HCT116 (cell line): ENCODE measurements at regions not wholly inside any gene's neighbourhood (a gene's known extent, or its start where the extent isn't known, plus 50 kb on each side); places are given as distances from the start of the nearest gene placed in this dataset.

Experiments
- ATAC-seq: fragments of 200-7000 bp; cut with Tn5 transposase; 2 replicates; pipeline ENCODE4 v1.9.1; 2020; ENCODE audit warnings: mild to moderate bottlenecking, moderate library complexity
- BruUV-seq: library from RNA; stranded (reverse); fragments of 400-500 nt; replicated peaks from 2 replicates; lab custom pipeline; 2021; lab: Mats Ljungman, UMichigan
- CTCF ChIA-PET: fragments of 300-600 bp; sonication (Branson Sonifier 250); formaldehyde crosslinking; loops from one replicate; lab custom pipeline; 2021; ENCODE audit warnings: antibody characterized with exemption; lab: Charles Lee
- POLR2A ChIA-PET: fragments of 300-600, 350-600 bp; sonication (Branson Sonifier 250); formaldehyde crosslinking; loops from one replicate; lab custom pipeline; 2021; ENCODE audit warnings: antibody characterized with exemption; lab: Charles Lee
- RAD21 ChIA-PET, 2 experiments: fragments of 300-600 bp; sonication (Branson Sonifier 250); formaldehyde crosslinking; loops; one replicate each; lab custom pipeline; 2023; ENCODE audit warnings: low total read pairs in 2 of 2; ENCODE audit not compliant: uncharacterized antibody in 2 of 2, unreplicated experiment in 2 of 2, low non-redundant PET in 1 of 2; lab: Charles Lee
- DNase-seq: peaks from one replicate; pipeline ENCODE4 v3.0.0-alpha.2; 2010; ENCODE audit warnings: low read depth, low spot score
- H2AFZ ChIP-seq: fragments of 200-600 bp; shearing (Covaris generic), sonication (generic); 2 replicates; pipeline ENCODE4 v1.6.1; 2017; ENCODE audit warnings: low read depth, mixed run types, mixed read lengths, antibody characterized with exemption, low read length; ENCODE audit not compliant: poor library complexity, severe bottlenecking
- H3K27ac ChIP-seq: 2 replicates; pipeline ENCODE4 v1.5.1; 2012; ENCODE audit warnings: low read depth, low read length
- H3K27me3 ChIP-seq: fragments of 200-600 bp; sonication (generic); 2 replicates; pipeline ENCODE4 v1.6.1; 2016; ENCODE audit warnings: mixed run types, low read length, mixed read lengths; ENCODE audit not compliant: insufficient read depth
- H3K36me3 ChIP-seq, 2 experiments: fragments of 200-500 bp in 1 of 2; fragments of 200-600 bp in 1 of 2; sonication (Bioruptor generic) in 1 of 2; sonication (generic) in 1 of 2; 2 replicates each; pipeline versions ENCODE4 v1.5.1 to v1.6.1; 2014 to 2016; ENCODE audit warnings: low read length in 2 of 2, inconsistent platforms in 1 of 2, mixed read lengths in 1 of 2, mixed run types in 1 of 2; ENCODE audit not compliant: insufficient read depth in 2 of 2, control insufficient read depth in 1 of 2
- H3K4me1 ChIP-seq, 2 experiments: fragments of 200-600 bp in 1 of 2; sonication (generic) in 1 of 2; 2 replicates each; pipeline versions ENCODE4 v1.5.1 to v1.6.1; 2012 to 2017; ENCODE audit warnings: low read length in 2 of 2, inconsistent platforms in 1 of 2, mild to moderate bottlenecking in 1 of 2, mixed read lengths in 1 of 2, mixed run types in 1 of 2, moderate library complexity in 1 of 2; ENCODE audit not compliant: insufficient read depth in 2 of 2, control insufficient read depth in 1 of 2
- H3K4me2 ChIP-seq: fragments of 200-600 bp; sonication (generic); 2 replicates; pipeline ENCODE4 v1.6.1; 2017; ENCODE audit warnings: mixed run types, low read length, mixed read lengths
- H3K4me3 ChIP-seq, 2 experiments: fragments of 200-600 bp in 1 of 2; sonication (generic) in 1 of 2; replicated peaks in 1 of 2; 2 replicates each; pipeline ENCODE4 v1.5.1; 2011 to 2016; ENCODE audit warnings: low read length in 2 of 2, control low read depth in 1 of 2, low read depth in 1 of 2, mild to moderate bottlenecking in 1 of 2, mixed read lengths in 1 of 2, mixed run types in 1 of 2
- H3K79me2 ChIP-seq: fragments of 200-600 bp; sonication (generic); 2 replicates; pipeline ENCODE4 v1.6.1; 2017; ENCODE audit warnings: mild to moderate bottlenecking, mixed run types, low read length, moderate library complexity, mixed read lengths; ENCODE audit not compliant: insufficient read depth
- H3K9ac ChIP-seq: fragments of 200-600 bp; sonication (generic); 2 replicates; pipeline ENCODE4 v1.6.1; 2016; ENCODE audit warnings: low read length, mixed read lengths
- H3K9me2 ChIP-seq: fragments of 200-600 bp; sonication (generic), shearing (Covaris generic); 2 replicates; pipeline ENCODE4 v1.6.1; 2017; ENCODE audit warnings: mixed run types, mild to moderate bottlenecking, moderate library complexity; ENCODE audit not compliant: insufficient read depth
- H3K9me3 ChIP-seq, 2 experiments: fragments of 200-500 bp in 1 of 2; fragments of 200-600 bp in 1 of 2; sonication (Bioruptor generic) in 1 of 2; sonication (generic) in 1 of 2; 2 replicates each; pipeline ENCODE4 v1.6.1; 2014 to 2017; ENCODE audit warnings: low read length in 2 of 2, mixed read lengths in 2 of 2, inconsistent platforms in 1 of 2, low read depth in 1 of 2, mild to moderate bottlenecking in 1 of 2, mixed run types in 1 of 2, moderate library complexity in 1 of 2; ENCODE audit not compliant: control insufficient read depth in 1 of 2, insufficient read depth in 1 of 2
- H4K20me1 ChIP-seq: fragments of 200-600 bp; sonication (generic), shearing (Covaris generic); 2 replicates; pipeline ENCODE4 v1.6.1; 2017; ENCODE audit warnings: mixed run types, mild to moderate bottlenecking, moderate library complexity; ENCODE audit not compliant: insufficient read depth
- CBX3 ChIP-seq: IDR thresholded peaks from 2 replicates; pipeline ENCODE4 v1.6.1; 2012; ENCODE audit warnings: low read depth
- CEBPB ChIP-seq: IDR thresholded peaks from 2 replicates; pipeline ENCODE4 v1.6.1; 2012; ENCODE audit warnings: low read depth
- CTCF ChIP-seq, 3 experiments: fragments of 200-600 bp in 1 of 3; sonication (generic) in 1 of 3; IDR thresholded peaks in 2 of 3; conservative IDR thresholded peaks in 1 of 3; 2 replicates each; pipeline ENCODE4 v1.5.1; 2012 to 2017; ENCODE audit warnings: low read depth in 2 of 3, low read length in 2 of 3, antibody characterized with exemption in 1 of 3, borderline replicate concordance in 1 of 3, control low read depth in 1 of 3, mild to moderate bottlenecking in 1 of 3, mixed read lengths in 1 of 3, mixed run types in 1 of 3, moderate library complexity in 1 of 3; ENCODE audit not compliant: insufficient read depth in 1 of 3
- ELF1 ChIP-seq: IDR thresholded peaks from 2 replicates; pipeline ENCODE4 v1.6.1; 2012; ENCODE audit warnings: low read depth, borderline replicate concordance
- EZH2 ChIP-seq: fragments of 200-600 bp; sonication (generic); IDR thresholded peaks from 2 replicates; pipeline ENCODE4 v1.6.1; 2017; ENCODE audit warnings: antibody characterized with exemption, mixed run types
- EZH2phosphoT487 ChIP-seq: fragments of 200-600 bp; IDR thresholded peaks from 2 replicates; pipeline ENCODE4 v1.6.1; 2018; ENCODE audit warnings: antibody characterized with exemption, borderline replicate concordance
- FOSL1 ChIP-seq: IDR thresholded peaks from 2 replicates; pipeline ENCODE4 v1.6.1; 2012; ENCODE audit warnings: low read depth
- POLR2A ChIP-seq: IDR thresholded peaks from 2 replicates; pipeline ENCODE4 v1.7.0; 2011; ENCODE audit warnings: borderline replicate concordance; ENCODE audit not compliant: insufficient read depth, insufficient read length; ENCODE audit errors: extremely low read depth
- POLR2AphosphoS5 ChIP-seq: IDR thresholded peaks from 2 replicates; pipeline ENCODE4 v1.6.1; 2011; ENCODE audit warnings: mild to moderate bottlenecking, low read depth, low read length, moderate library complexity
- RAD21 ChIP-seq: IDR thresholded peaks from 2 replicates; pipeline ENCODE4 v1.6.1; 2012; ENCODE audit warnings: low read depth, mild to moderate bottlenecking
- SIN3A ChIP-seq: IDR thresholded peaks from 2 replicates; pipeline ENCODE4 v1.6.1; 2012; ENCODE audit warnings: low read depth
- SP1 ChIP-seq: IDR thresholded peaks from 2 replicates; pipeline ENCODE4 v1.6.1; 2012; ENCODE audit warnings: low read depth
- TCF7L2 ChIP-seq: IDR thresholded peaks from 2 replicates; pipeline ENCODE4 v1.7.0; 2011; ENCODE audit warnings: borderline replicate concordance, inconsistent platforms; ENCODE audit not compliant: insufficient read depth, insufficient read length; ENCODE audit errors: extremely low read depth
- ZFX ChIP-seq: fragments of 450-650 bp; IDR thresholded peaks from 2 replicates; pipeline ENCODE4 v1.6.1; 2017
- intact Hi-C: fragments of 100-400 bp; cut with micrococcal nuclease; formaldehyde crosslinking; loops from 2 replicates; pipeline ENCODE4 v1.10.0; 2022
- TF ChIP-seq, protein P1 (sequence below): IDR thresholded peaks from 2 replicates; pipeline ENCODE4 v1.6.1; 2011; ENCODE audit warnings: mild to moderate bottlenecking, low read length, moderate library complexity; ENCODE audit not compliant: insufficient replicate concordance; ENCODE audit errors: extremely low read depth
- TF ChIP-seq, protein P2 (sequence below): IDR thresholded peaks from 2 replicates; pipeline ENCODE4 v1.6.1; 2012; ENCODE audit warnings: low read depth
- TF ChIP-seq, protein P3 (sequence below): IDR thresholded peaks from 2 replicates; pipeline ENCODE4 v1.6.1; 2012
- TF ChIP-seq, protein P4 (sequence below): IDR thresholded peaks from 2 replicates; pipeline ENCODE4 v1.6.1; 2012

GRCh38 chr5:133781436-133782225, 169.3 kb upstream of the FSTL4 start:
- no peak for DNase-seq
- Histone ChIP-seq H3K27me3 (no peaks in the 10 kb centered on the region), H3K9me2 (no peaks in the 10 kb centered on the region), H3K4me2 (no peak overlapping the region), H3K79me2 (no peaks in the 10 kb centered on the region), H4K20me1 (no peaks in the 10 kb centered on the region), H2AFZ (no peak overlapping the region), H3K9ac (no peak overlapping the region), H3K4me3 (no peak overlapping the region), H3K9me3 (no peaks in the 10 kb centered on the region), H3K4me1 (no peaks in the 10 kb centered on the region), H3K36me3 (no peaks in the 10 kb centered on the region), H3K27ac (no peak overlapping the region)
- no TSS peak for BruUV-seq
- no peak for ATAC-seq
- RAD21 ChIA-PET, result no interaction called here
- TF ChIP-seq EZH2 (no peak), TCF7L2 (no peak), ELF1 (no peak), POLR2AphosphoS5 (no peak), CBX3 (no peak), ZFX (no peak), RAD21 (no peak), CTCF (IDR thresholded peaks at IDR 0.05 in 2 of 3, conservative IDR thresholded peaks at IDR 0.05 in 1 of 3; ENCODE audit: borderline replicate concordance in 1 of 3, insufficient read depth in 1 of 3, low read depth in 2 of 3, low read length in 2 of 3) (no peak), SIN3A (no peak), EZH2phosphoT487 (no peak), SP1 (no peak), POLR2A (no peak), CEBPB (no peak), FOSL1 (no peak)
- TF ChIP-seq, protein P1, sequence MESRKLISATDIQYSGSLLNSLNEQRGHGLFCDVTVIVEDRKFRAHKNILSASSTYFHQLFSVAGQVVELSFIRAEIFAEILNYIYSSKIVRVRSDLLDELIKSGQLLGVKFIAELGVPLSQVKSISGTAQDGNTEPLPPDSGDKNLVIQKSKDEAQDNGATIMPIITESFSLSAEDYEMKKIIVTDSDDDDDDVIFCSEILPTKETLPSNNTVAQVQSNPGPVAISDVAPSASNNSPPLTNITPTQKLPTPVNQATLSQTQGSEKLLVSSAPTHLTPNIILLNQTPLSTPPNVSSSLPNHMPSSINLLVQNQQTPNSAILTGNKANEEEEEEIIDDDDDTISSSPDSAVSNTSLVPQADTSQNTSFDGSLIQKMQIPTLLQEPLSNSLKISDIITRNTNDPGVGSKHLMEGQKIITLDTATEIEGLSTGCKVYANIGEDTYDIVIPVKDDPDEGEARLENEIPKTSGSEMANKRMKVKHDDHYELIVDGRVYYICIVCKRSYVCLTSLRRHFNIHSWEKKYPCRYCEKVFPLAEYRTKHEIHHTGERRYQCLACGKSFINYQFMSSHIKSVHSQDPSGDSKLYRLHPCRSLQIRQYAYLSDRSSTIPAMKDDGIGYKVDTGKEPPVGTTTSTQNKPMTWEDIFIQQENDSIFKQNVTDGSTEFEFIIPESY, result no peak
- TF ChIP-seq, protein P2, sequence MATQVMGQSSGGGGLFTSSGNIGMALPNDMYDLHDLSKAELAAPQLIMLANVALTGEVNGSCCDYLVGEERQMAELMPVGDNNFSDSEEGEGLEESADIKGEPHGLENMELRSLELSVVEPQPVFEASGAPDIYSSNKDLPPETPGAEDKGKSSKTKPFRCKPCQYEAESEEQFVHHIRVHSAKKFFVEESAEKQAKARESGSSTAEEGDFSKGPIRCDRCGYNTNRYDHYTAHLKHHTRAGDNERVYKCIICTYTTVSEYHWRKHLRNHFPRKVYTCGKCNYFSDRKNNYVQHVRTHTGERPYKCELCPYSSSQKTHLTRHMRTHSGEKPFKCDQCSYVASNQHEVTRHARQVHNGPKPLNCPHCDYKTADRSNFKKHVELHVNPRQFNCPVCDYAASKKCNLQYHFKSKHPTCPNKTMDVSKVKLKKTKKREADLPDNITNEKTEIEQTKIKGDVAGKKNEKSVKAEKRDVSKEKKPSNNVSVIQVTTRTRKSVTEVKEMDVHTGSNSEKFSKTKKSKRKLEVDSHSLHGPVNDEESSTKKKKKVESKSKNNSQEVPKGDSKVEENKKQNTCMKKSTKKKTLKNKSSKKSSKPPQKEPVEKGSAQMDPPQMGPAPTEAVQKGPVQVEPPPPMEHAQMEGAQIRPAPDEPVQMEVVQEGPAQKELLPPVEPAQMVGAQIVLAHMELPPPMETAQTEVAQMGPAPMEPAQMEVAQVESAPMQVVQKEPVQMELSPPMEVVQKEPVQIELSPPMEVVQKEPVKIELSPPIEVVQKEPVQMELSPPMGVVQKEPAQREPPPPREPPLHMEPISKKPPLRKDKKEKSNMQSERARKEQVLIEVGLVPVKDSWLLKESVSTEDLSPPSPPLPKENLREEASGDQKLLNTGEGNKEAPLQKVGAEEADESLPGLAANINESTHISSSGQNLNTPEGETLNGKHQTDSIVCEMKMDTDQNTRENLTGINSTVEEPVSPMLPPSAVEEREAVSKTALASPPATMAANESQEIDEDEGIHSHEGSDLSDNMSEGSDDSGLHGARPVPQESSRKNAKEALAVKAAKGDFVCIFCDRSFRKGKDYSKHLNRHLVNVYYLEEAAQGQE, result no peak
- TF ChIP-seq, protein P3, sequence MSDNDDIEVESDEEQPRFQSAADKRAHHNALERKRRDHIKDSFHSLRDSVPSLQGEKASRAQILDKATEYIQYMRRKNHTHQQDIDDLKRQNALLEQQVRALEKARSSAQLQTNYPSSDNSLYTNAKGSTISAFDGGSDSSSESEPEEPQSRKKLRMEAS, result no peak
- TF ChIP-seq, protein P4, sequence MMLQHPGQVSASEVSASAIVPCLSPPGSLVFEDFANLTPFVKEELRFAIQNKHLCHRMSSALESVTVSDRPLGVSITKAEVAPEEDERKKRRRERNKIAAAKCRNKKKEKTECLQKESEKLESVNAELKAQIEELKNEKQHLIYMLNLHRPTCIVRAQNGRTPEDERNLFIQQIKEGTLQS, result no peak
- CTCF ChIA-PET, result no interaction called here
- POLR2A ChIA-PET, result no interaction called here
- intact Hi-C loops, result no loop called here
